ENCODE measurements at regions not wholly inside any gene's neighbourhood (a gene's known extent, or its start where the extent isn't known, plus 50 kb on each side); places are given as distances from the start of the nearest gene placed in this dataset.
A peak's percentile ranks its signal among the peaks of the same experiment; 100 is the strongest.

GRCh38 chr6:95357380-95358020 lies 219.8 kb upstream of the MANEA start:
- DNase-seq (ENCODE audit: low spot score): no peak

GRCh38 chr6:95364016-95364604 lies 213.2 kb upstream of the MANEA start:
- DNase-seq (ENCODE audit: low spot score): peak; percentile 22

DNA sequence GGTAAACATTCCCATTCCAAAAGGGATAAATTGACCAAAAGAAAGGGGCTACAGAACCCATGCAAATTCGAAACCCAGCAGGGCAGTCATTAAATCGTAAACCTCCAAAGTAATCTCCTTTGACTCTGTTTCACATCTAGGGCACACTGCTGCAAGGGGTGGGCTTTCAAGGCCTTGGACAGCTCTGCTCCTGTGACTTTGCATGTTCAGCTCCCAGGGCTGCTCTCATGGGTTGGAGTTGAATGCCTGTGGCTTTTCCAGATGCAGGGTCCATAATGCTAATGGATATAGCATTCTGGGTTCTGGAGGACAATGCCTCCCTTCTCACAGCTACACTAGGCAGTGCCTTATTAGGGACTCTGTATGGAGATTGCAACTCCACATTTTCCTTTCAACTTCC lies 211.9 kb upstream of the MANEA start:
- DNase-seq (ENCODE audit: low spot score): no peak

DNA sequence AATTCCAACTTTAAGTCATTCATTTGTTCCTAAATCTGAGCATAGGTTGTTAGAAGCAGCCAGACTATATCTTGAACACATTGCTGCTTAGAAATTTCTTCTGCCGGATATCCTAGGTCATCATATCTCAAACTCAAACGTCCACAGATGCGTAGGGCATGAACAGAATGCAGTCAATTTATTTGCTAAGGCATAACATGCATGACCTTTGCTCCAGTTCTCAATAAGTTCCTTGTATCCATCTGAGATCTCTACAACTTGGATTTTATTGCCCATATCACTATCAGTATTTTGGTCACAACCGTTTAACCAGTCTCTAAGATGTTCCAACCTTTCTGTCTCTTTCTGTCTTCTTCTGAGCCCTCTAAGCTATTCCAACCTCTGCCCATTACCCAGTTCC lies 210.9 kb upstream of the MANEA start:
- DNase-seq (ENCODE audit: low spot score): no peak

GRCh38 chr6:95383878-95384277 lies 193.5 kb upstream of the MANEA start:
- DNase-seq (ENCODE audit: low spot score): no peak

- DNase-seq (ENCODE audit: low spot score): no peak
These were observed 192.3 kb upstream of the MANEA start for GRCh38 chr6:95384988-95385387.

DNA sequence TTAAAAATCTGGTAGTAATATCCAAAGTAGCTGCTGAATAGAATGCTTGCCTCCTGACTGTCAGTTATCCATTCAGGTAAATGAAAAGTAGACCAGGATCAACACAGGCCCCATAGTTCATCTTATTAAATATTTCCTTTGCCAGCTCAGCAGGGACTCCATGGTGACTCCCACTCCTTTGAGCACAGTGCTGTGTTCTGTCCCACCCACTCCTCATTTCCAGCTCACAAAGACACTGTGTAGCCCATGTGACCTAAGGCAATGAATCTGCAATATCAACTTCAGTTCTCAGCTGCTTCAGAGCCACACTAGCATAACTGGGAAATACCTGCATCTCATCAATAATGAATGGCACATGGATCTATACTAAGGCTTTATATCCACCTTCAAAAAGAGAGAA lies 189.5 kb upstream of the MANEA start:
- DNase-seq (ENCODE audit: low spot score): no peak

DNA sequence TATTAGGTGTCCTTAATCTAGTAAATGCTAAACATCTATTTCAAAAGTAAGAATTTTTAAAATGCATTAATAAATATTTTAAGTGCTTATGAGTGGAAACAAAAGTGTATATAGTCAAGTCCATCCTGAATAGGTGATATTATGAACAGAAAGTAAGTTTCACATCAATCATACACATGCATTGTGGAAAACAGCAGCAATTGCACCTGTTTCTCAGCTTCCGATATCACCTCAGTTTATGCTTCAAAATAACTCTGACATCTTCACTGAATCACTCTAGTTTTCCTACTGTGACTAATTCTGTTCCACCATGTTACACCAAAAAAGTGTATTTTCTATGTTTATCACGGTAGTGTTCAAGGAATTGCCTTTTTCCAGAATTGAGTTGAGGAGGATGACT lies 172.6 kb upstream of the MANEA start:
- no peak for DNase-seq (ENCODE audit: low spot score)

- DNase-seq (ENCODE audit: low spot score): no peak
These were observed 169.2 kb upstream of the MANEA start for GRCh38 chr6:95408111-95408510.

DNA sequence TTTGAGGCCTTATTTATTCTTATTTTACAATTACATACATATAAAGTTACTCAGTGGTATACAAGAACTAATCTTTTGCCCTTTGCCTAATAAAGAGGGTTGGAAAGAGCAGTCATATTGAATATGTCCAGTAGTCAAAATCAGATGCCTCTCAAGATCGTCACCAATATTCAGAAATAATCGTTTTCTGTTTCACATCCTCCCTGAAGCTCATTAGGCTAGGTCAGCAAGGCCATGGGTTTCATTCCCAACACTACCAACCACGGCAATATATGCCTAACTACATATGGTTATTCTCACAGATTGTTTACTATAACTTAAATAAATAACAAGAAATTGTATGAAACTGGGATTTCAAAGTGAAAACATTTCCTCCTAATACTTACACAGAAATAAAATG lies 167.2 kb upstream of the MANEA start:
- DNase-seq (ENCODE audit: low spot score): no peak

- no peak for DNase-seq (ENCODE audit: low spot score)
These were observed 163.5 kb upstream of the MANEA start for GRCh38 chr6:95413789-95414188.

GRCh38 chr6:95417856-95418255 lies 159.5 kb upstream of the MANEA start:
- no peak for DNase-seq (ENCODE audit: low spot score)

- no peak for DNase-seq (ENCODE audit: low spot score)
These were observed 156.5 kb upstream of the MANEA start for GRCh38 chr6:95420792-95421191.

- DNase-seq (ENCODE audit: low spot score): no peak
These were observed 154.0 kb upstream of the MANEA start for GRCh38 chr6:95423331-95423730.

- peak; percentile 44 for DNase-seq (ENCODE audit: low spot score)
These were observed 145.6 kb upstream of the MANEA start for GRCh38 chr6:95431637-95432228.

GRCh38 chr6:95439741-95440140 lies 137.6 kb upstream of the MANEA start:
- DNase-seq (ENCODE audit: low spot score): no peak

DNA sequence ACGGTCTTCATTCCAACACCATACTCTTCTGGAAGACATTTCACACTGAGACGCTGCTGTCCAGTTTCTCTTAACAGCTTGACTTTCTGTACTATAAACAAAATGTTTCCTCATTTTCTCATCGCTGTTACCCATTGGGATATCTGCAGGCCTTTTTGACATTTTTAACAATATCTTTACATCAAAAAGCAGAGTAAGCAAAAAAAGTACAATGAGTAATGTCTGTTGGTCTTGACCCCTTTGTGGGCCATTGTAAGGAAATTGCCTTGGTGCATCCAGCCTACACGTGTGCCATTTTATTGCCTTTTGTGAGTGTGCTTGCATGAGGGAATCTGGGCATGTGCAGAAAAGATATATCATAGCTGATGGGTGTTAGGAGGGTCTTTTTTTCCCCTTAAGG lies 129.1 kb upstream of the MANEA start:
- no peak for DNase-seq (ENCODE audit: low spot score)

DNA sequence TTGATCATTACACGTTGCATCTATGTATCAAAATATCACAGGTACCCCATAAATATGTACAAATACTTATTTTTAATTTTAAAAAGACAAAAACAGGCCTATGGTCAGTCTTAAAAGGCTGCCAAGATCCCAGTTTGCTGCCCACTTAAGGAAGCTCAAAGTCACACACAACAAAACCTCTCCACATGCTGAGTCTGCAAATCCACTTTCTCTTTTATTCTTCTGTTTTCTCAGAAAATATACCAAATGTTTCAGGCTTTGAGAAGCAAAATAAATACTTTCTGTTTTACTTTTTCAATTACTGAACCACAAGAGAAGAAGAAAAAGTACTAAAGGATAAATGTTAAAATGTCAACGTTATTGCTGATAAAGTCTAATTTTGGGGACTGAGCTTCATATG lies 107.8 kb upstream of the MANEA start:
- DNase-seq (ENCODE audit: low spot score): no peak

- DNase-seq (ENCODE audit: low spot score): no peak
These were observed 98.4 kb upstream of the MANEA start for GRCh38 chr6:95478941-95479340.

DNA sequence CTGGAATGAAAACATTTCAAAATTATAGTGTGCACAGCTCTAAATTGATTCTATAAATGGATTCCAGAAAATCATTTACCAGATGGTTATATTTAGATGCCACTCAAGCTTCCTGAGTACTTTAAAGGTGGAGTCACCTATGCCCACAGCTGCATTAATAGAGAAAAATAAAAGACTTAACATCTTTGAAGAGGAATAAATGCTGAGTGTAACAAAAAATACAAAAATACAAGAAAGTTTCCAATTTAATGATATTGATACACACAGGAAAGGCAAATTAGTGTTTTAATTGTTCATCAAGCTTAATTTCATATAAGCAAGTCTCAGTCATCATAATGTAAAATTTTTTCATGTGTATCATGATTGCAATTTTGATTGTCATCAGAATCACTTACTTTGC lies 89.5 kb upstream of the MANEA start:
- no peak for DNase-seq (ENCODE audit: low spot score)

GRCh38 chr6:95489185-95489863 lies 88.0 kb upstream of the MANEA start:
- DNase-seq (ENCODE audit: low spot score): peak; percentile 12

DNA sequence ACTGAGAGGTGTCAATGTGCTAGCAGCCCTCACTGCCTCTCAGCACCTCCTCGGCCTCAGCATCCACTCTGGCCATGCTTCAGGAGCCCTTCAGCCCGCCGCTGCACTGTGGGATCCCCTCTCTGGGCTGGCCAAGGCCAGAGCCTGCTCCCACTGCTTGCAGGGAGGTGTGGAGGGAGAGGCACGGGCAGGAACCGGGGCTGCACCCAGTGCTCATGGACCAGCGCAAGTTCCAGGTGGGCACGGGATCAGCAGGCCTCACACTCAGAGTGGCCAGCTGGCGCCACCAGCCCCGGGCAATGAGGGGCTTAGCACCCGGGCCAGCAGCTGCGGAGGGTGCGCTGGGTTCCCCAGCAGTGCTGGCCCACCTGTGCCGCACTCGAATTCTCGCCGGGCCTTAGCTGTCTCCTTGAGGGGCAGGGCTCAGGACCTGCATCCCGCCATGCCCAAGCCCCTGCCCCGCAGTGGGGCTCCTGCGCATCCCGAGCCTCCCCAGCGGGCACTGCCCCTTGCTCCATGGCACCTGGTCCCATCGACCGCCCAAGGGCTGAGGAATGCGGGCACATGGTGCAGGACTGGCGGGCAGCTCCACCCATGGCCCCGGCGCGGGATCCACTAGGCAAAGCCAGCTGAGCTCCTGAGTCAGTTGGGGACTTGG lies 80.4 kb upstream of the MANEA start:
- DNase-seq (ENCODE audit: low spot score): no peak

Data from kidney tubule cell (primary cell).